SU-DHL-6 (cell line): ENCODE measurements at regions not wholly inside any gene's neighbourhood (a gene's known extent, or its start where the extent isn't known, plus 50 kb on each side); places are given as distances from the start of the nearest gene placed in this dataset.

Experiments
- CTCF ChIP-seq: fragments of 200-600 bp; sonication (generic); IDR thresholded peaks from one replicate; pipeline ENCODE4 v1.5.1; 2017; ENCODE audit warnings: antibody characterized with exemption, mild to moderate bottlenecking, low read length, moderate library complexity; ENCODE audit not compliant: insufficient read depth, poor library complexity, severe bottlenecking
- EZH2phosphoT487 ChIP-seq: fragments of 200-600 bp; sonication (generic), shearing (Covaris generic); conservative IDR thresholded peaks from 2 replicates; pipeline ENCODE4 v1.6.1; 2018; ENCODE audit warnings: mild to moderate bottlenecking, antibody characterized with exemption, low read length, moderate library complexity, mixed read lengths

- no peak for TF ChIP-seq CTCF
- TF ChIP-seq EZH2phosphoT487 = no peak
Observed at GRCh38 chr13:48776401-48776800, 122.7 kb downstream of the CYSLTR2 start.
